Spleen (tissue), 7 donors: ENCODE measurements at regions not wholly inside any gene's neighbourhood (a gene's known extent, or its start where the extent isn't known, plus 50 kb on each side); places are given as distances from the start of the nearest gene placed in this dataset.

ENCODE experiments used
- POLR2A ChIP-seq, 3 donors: fragments of 450-650 bp; IDR thresholded peaks; one replicate each; pipeline ENCODE4 v1.5.1; 2017; ENCODE audit warnings: antibody characterized with exemption in 3 of 3, mild to moderate bottlenecking in 1 of 3
- TF ChIP-seq, protein P1 (sequence below), 11 experiments: fragments of 200-600 bp in 7 of 11; fragments of 450-650 bp in 4 of 11; sonication (generic) in 4 of 11; IDR thresholded peaks in 8 of 11; conservative IDR thresholded peaks in 3 of 11; 1 replicate in 7 of 11; 2 replicates in 4 of 11; pipeline versions ENCODE4 v1.4.0 to v1.8.0; 2016 to 2021; ENCODE audit warnings: antibody characterized with exemption in 11 of 11, inconsistent platforms in 4 of 11, mild to moderate bottlenecking in 1 of 11
- donor health status: DM: no; HTN: no; CAD: no; lungs with moderate emphysema.
- donor health status: DM: no; HTN: no; CAD: no.
- donor health status: DM: no; HTN: no; CAD: no.

DNA sequence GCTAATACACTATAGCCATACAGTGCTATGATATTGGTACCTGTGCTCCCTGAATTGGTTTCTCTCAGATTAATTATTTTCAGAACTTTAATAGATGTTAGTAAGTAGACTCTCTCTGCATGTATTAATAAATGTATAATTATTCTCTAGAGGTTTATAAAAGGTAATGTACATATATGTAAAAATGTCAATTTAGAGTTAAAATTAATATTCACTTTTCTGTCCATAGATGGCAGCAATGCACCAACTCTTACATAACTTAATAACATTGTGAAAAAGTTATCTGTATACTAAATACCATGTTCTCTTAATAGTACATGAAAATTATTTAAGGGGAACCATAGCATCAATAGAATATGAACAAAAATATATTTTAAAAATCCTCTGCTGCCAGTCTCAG lies 515.0 kb upstream of the KLHL1 start:
- TF ChIP-seq, protein P1, sequence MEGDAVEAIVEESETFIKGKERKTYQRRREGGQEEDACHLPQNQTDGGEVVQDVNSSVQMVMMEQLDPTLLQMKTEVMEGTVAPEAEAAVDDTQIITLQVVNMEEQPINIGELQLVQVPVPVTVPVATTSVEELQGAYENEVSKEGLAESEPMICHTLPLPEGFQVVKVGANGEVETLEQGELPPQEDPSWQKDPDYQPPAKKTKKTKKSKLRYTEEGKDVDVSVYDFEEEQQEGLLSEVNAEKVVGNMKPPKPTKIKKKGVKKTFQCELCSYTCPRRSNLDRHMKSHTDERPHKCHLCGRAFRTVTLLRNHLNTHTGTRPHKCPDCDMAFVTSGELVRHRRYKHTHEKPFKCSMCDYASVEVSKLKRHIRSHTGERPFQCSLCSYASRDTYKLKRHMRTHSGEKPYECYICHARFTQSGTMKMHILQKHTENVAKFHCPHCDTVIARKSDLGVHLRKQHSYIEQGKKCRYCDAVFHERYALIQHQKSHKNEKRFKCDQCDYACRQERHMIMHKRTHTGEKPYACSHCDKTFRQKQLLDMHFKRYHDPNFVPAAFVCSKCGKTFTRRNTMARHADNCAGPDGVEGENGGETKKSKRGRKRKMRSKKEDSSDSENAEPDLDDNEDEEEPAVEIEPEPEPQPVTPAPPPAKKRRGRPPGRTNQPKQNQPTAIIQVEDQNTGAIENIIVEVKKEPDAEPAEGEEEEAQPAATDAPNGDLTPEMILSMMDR (IDR thresholded peaks at IDR 0.05 in 8 of 11, conservative IDR thresholded peaks at IDR 0.05 in 3 of 11) = no peak
- no peak for TF ChIP-seq POLR2A (IDR thresholded peaks at IDR 0.05)
